PC-3 (cell line): ENCODE measurements at regions not wholly inside any gene's neighbourhood (a gene's known extent, or its start where the extent isn't known, plus 50 kb on each side); places are given as distances from the start of the nearest gene placed in this dataset.
"Not testable (repeated sequence)": the region's sequence is repeated elsewhere in the genome, so short reads cannot be mapped to it uniquely, and the experiment has no call there.

Source experiments
- ATAC-seq: fragments of 200-7000 bp; cut with Tn5 transposase; 2 replicates; pipeline ENCODE4 v1.9.1; 2020; ENCODE audit warnings: mild to moderate bottlenecking, moderate library complexity
- BruUV-seq: library from RNA; stranded (reverse); fragments of 400-500 nt; replicated peaks from 2 replicates; lab custom pipeline; 2021; lab: Mats Ljungman, UMichigan
- CTCF ChIA-PET: fragments of 300-600 bp; sonication (Branson Sonifier 250); formaldehyde crosslinking; loops from one replicate; lab custom pipeline; 2022; ENCODE audit warnings: antibody characterized with exemption; lab: Charles Lee
- POLR2A ChIA-PET: fragments of 300-600 bp; sonication (Branson Sonifier 250); formaldehyde crosslinking; loops from one replicate; lab custom pipeline; 2022; ENCODE audit warnings: antibody characterized with exemption; ENCODE audit not compliant: unreplicated experiment; lab: Charles Lee
- DNase-seq: peaks from one replicate; pipeline ENCODE4 v3.0.0-alpha.2; 2015
- H2AFZ ChIP-seq: fragments of 300-600 bp; sonication (generic); 2 replicates; pipeline ENCODE4 v1.6.0; 2016; ENCODE audit warnings: antibody characterized with exemption, low read length
- H3F3A ChIP-seq: fragments of 300-600 bp; sonication (generic); one replicate; pipeline ENCODE4 v1.6.0; 2017; ENCODE audit warnings: antibody characterized with exemption, low read length, control low read depth, mild to moderate bottlenecking; ENCODE audit not compliant: unreplicated experiment
- H3K27ac ChIP-seq: fragments of 300-600 bp; sonication (generic); 2 replicates; pipeline ENCODE4 v1.5.1; 2016; ENCODE audit warnings: mild to moderate bottlenecking, low read length
- H3K27me3 ChIP-seq: fragments of 300-600 bp; sonication (generic); 2 replicates; pipeline ENCODE4 v1.6.1; 2016; ENCODE audit warnings: low read length, mixed read lengths
- H3K36me3 ChIP-seq: fragments of 300-600 bp; sonication (generic); 2 replicates; pipeline ENCODE4 v1.6.1; 2016; ENCODE audit warnings: low read depth, mixed run types, low read length, mixed read lengths
- H3K4me1 ChIP-seq: fragments of 300-600 bp; sonication (generic); 2 replicates; pipeline ENCODE4 v1.5.1; 2016; ENCODE audit warnings: low read length; ENCODE audit not compliant: insufficient read depth
- H3K4me2 ChIP-seq: fragments of 300-600 bp; sonication (generic); 2 replicates; pipeline ENCODE4 v1.6.0; 2016; ENCODE audit warnings: low read length
- H3K4me3 ChIP-seq: fragments of 300-600 bp; sonication (generic); 2 replicates; pipeline ENCODE4 v1.5.1; 2016; ENCODE audit warnings: mild to moderate bottlenecking, low read length, mixed read lengths
- H3K79me2 ChIP-seq: fragments of 300-600 bp; sonication (generic); 2 replicates; pipeline ENCODE4 v1.6.1; 2017; ENCODE audit warnings: low read length, mixed read lengths
- H3K9ac ChIP-seq: fragments of 300-600 bp; sonication (generic); 2 replicates; pipeline ENCODE4 v1.6.0; 2016; ENCODE audit warnings: mild to moderate bottlenecking, low read length
- H3K9me2 ChIP-seq: fragments of 300-600 bp; sonication (generic); replicated peaks from 2 replicates; pipeline ENCODE4 v1.6.1; 2016; ENCODE audit warnings: mixed run types, low read length, mixed read lengths
- H3K9me3 ChIP-seq: fragments of 300-600 bp; sonication (generic); 2 replicates; pipeline ENCODE4 v1.6.1; 2016; ENCODE audit warnings: low read length, mixed read lengths
- H4K20me1 ChIP-seq: fragments of 300-600 bp; sonication (generic); 2 replicates; pipeline ENCODE4 v1.6.1; 2016; ENCODE audit warnings: low read length, mixed read lengths
- CTCF ChIP-seq: fragments of 300-600 bp; sonication (generic); conservative IDR thresholded peaks from 2 replicates; pipeline ENCODE4 v1.5.1; 2017; ENCODE audit warnings: antibody characterized with exemption, low read depth, mild to moderate bottlenecking, low read length
- EZH2 ChIP-seq: fragments of 300-600 bp; sonication (generic); IDR thresholded peaks from one replicate; pipeline ENCODE4 v1.6.1; 2017; ENCODE audit warnings: antibody characterized with exemption, mild to moderate bottlenecking, low read length; ENCODE audit not compliant: unreplicated experiment
- EZH2phosphoT487 ChIP-seq: fragments of 300-600 bp; sonication (generic); IDR thresholded peaks from 2 replicates; pipeline ENCODE4 v1.6.1; 2018; ENCODE audit warnings: mild to moderate bottlenecking, antibody characterized with exemption, low read length, borderline replicate concordance
- intact Hi-C: fragments of 100-400 bp; cut with micrococcal nuclease; formaldehyde crosslinking; loops from 2 replicates; pipeline ENCODE4 v1.9.0; 2023

- H3K36me3 ChIP-seq, result no peaks in the 10 kb centered on the region
- H3K4me3 ChIP-seq, result no peak overlapping the region
- H3K9me2 ChIP-seq, result no peaks in the 10 kb centered on the region
- H3K4me1 ChIP-seq, result no peaks in the 10 kb centered on the region
- no peaks in the 10 kb centered on the region for H3K9me3 ChIP-seq
- peaks cover 4% of the 10 kb centered on the region for H3K27me3 ChIP-seq
- no TSS peak for BruUV-seq
- intact Hi-C loops, result no loop called here
- ChIA-PET POLR2A (no interaction called here), CTCF (no interaction called here)
- H4K20me1 ChIP-seq, result no peaks in the 10 kb centered on the region
- no peak overlapping the region for H2AFZ ChIP-seq
- TF ChIP-seq EZH2phosphoT487 (no peak), EZH2 (no peak), CTCF (no peak)
- ATAC-seq, result no peak
- no peak for DNase-seq
- no peak overlapping the region for H3K27ac ChIP-seq
- no peaks in the 10 kb centered on the region for H3F3A ChIP-seq
- H3K4me2 ChIP-seq, result no peak overlapping the region
- H3K79me2 ChIP-seq, result no peaks in the 10 kb centered on the region
- H3K9ac ChIP-seq, result no peak overlapping the region
Measured at GRCh38 chr1:30362603-30362990, 360.8 kb downstream of the MATN1 start.

GRCh38 chr1:30361890-30362602, 361.3 kb downstream of the MATN1 start:
- POLR2A ChIA-PET, DNase-seq, H3K9ac ChIP-seq, ATAC-seq, H3K4me1 ChIP-seq, CTCF ChIA-PET, H3K9me2 ChIP-seq, H3K4me3 ChIP-seq, H3F3A ChIP-seq, intact Hi-C loops, H3K9me3 ChIP-seq, H2AFZ ChIP-seq, H4K20me1 ChIP-seq, H3K36me3 ChIP-seq, H3K4me2 ChIP-seq, H3K79me2 ChIP-seq, BruUV-seq, H3K27ac ChIP-seq, H3K27me3 ChIP-seq: not testable (repeated sequence)

GRCh38 chr1:30360753-30361152, 362.6 kb downstream of the MATN1 start:
- no peak for DNase-seq
- no peaks in the 10 kb centered on the region for H3K9me3 ChIP-seq
- no peaks in the 10 kb centered on the region for H4K20me1 ChIP-seq
- no peak overlapping the region for H2AFZ ChIP-seq
- no peak overlapping the region for H3K4me2 ChIP-seq
- no peaks in the 10 kb centered on the region for H3K4me1 ChIP-seq
- no peak overlapping the region for H3K27ac ChIP-seq
- H3K79me2 ChIP-seq, result no peaks in the 10 kb centered on the region
- no peaks in the 10 kb centered on the region for H3K36me3 ChIP-seq
- no peaks in the 10 kb centered on the region for H3F3A ChIP-seq
- no peak overlapping the region for H3K9ac ChIP-seq
- no peak for TF ChIP-seq EZH2
- TF ChIP-seq CTCF, result no peak
- TF ChIP-seq EZH2phosphoT487, result no peak
- POLR2A ChIA-PET, result no interaction called here
- no peak for ATAC-seq
- H3K4me3 ChIP-seq, result no peak overlapping the region
- H3K9me2 ChIP-seq, result no peaks in the 10 kb centered on the region
- peaks cover 13% of the 10 kb centered on the region for H3K27me3 ChIP-seq
- no TSS peak for BruUV-seq
- intact Hi-C loops, result no loop called here
- CTCF ChIA-PET, result no interaction called here
